HepG2 (cell line): ENCODE measurements at regions not wholly inside any gene's neighbourhood (a gene's known extent, or its start where the extent isn't known, plus 50 kb on each side); places are given as distances from the start of the nearest gene placed in this dataset.

Experiments
- ATAC-seq: fragments of 200-7000 bp; cut with Tn5 transposase; 3 replicates; pipeline ENCODE4 v1.9.1; 2020; ENCODE audit warnings: mild to moderate bottlenecking, moderate library complexity
- BruUV-seq: library from RNA; stranded (reverse); fragments of 400-500 nt; replicated peaks from 2 replicates; lab custom pipeline; 2021; lab: Mats Ljungman, UMichigan
- CTCF ChIA-PET: fragments of 300-600 bp; formaldehyde crosslinking; extraction: SDS; loops from one replicate; lab custom pipeline; 2021; ENCODE audit warnings: low total read pairs, inconsistent platforms, low intra/inter-chr PET ratio; lab: Yijun Ruan, JAX
- POLR2A ChIA-PET: fragments of 350-600 bp; sonication (Branson Sonifier 250); formaldehyde crosslinking; loops from one replicate; lab custom pipeline; 2020; ENCODE audit warnings: antibody characterized with exemption, inconsistent platforms; lab: Yijun Ruan, JAX
- DNase-seq: peaks from one replicate; pipeline ENCODE4 v3.0.0-alpha.2; 2015; ENCODE audit warnings: low spot score
- FAIRE-seq: peaks from 3 replicates; lab custom pipeline; 2011; peaks lifted over from hg19 to GRCh38; lab: Jason Lieb, UNC
- H2AFZ ChIP-seq: one replicate; pipeline ENCODE4 v1.6.1; 2011; ENCODE audit warnings: low read length, inconsistent platforms
- H3K27ac ChIP-seq: fragments of 300-600 bp; 3 replicates; pipeline ENCODE4 v1.8.0; 2011; ENCODE audit warnings: mixed run types, mild to moderate bottlenecking, mixed read lengths, low read length, inconsistent platforms; ENCODE audit not compliant: insufficient read depth; ENCODE audit errors: extremely low read length
- H3K27me3 ChIP-seq, 2 experiments: fragments of 200-600 bp in 1 of 2; 2 replicates in 1 of 2; 3 replicates in 1 of 2; pipeline versions ENCODE4 v1.6.0 to v1.8.0; 2011; ENCODE audit warnings: low read length in 2 of 2, mild to moderate bottlenecking in 2 of 2, moderate library complexity in 2 of 2, inconsistent platforms in 1 of 2; ENCODE audit not compliant: insufficient read depth in 2 of 2, control insufficient read depth in 1 of 2
- H3K36me3 ChIP-seq, 2 experiments: fragments of 200-600 bp in 1 of 2; replicated peaks in 1 of 2; 2 replicates in 1 of 2; 3 replicates in 1 of 2; pipeline versions ENCODE4 v1.5.1 to v1.8.0; 2011; ENCODE audit warnings: low read length in 2 of 2, inconsistent platforms in 1 of 2; ENCODE audit not compliant: insufficient read depth in 2 of 2, control insufficient read depth in 1 of 2
- H3K4me1 ChIP-seq: 2 replicates; pipeline ENCODE4 v1.5.1; 2012; ENCODE audit warnings: low read length, inconsistent platforms; ENCODE audit not compliant: insufficient read depth
- H3K4me2 ChIP-seq: 2 replicates; pipeline ENCODE4 v1.6.0; 2011; ENCODE audit warnings: low read depth, low read length, inconsistent platforms
- H3K4me3 ChIP-seq, 3 experiments: fragments of 200-600 bp in 1 of 3; sonication (generic), shearing (Covaris generic) in 1 of 3; replicated peaks in 1 of 3; 2 replicates each; pipeline ENCODE4 v1.5.1; 2011 to 2016; ENCODE audit warnings: low read length in 3 of 3, inconsistent platforms in 2 of 3, low read depth in 2 of 3, mild to moderate bottlenecking in 2 of 3, control low read depth in 1 of 3, mixed read lengths in 1 of 3; ENCODE audit not compliant: insufficient read depth in 1 of 3
- H3K79me2 ChIP-seq: one replicate; pipeline ENCODE4 v1.6.1; 2011; ENCODE audit warnings: low read length, inconsistent platforms; ENCODE audit not compliant: insufficient read depth
- H3K9ac ChIP-seq: 2 replicates; pipeline ENCODE4 v1.6.0; 2011; ENCODE audit warnings: mild to moderate bottlenecking, low read depth, low read length, inconsistent platforms; ENCODE audit not compliant: insufficient read depth
- H3K9me3 ChIP-seq: 2 replicates; pipeline ENCODE4 v1.5.1; 2012; ENCODE audit warnings: mild to moderate bottlenecking, low read length
- H4K20me1 ChIP-seq: 2 replicates; pipeline ENCODE4 v1.6.0; 2011; ENCODE audit warnings: inconsistent platforms, mild to moderate bottlenecking, low read length, moderate library complexity; ENCODE audit not compliant: insufficient read depth
- ARID2 ChIP-seq: sonication (generic); formaldehyde crosslinking; IDR thresholded peaks from 2 replicates; pipeline ENCODE4 v1.8.1; 2022; ENCODE audit warnings: mild to moderate bottlenecking, missing genetic modification reagents, borderline replicate concordance
- ATF2 ChIP-seq: sonication (generic); formaldehyde crosslinking; IDR thresholded peaks from 2 replicates; pipeline ENCODE4 v1.4.0; 2020; ENCODE audit warnings: missing genetic modification reagents
- ATRX ChIP-seq: sonication (generic); formaldehyde crosslinking; IDR thresholded peaks from 2 replicates; pipeline ENCODE4 v1.4.0; 2020; ENCODE audit warnings: missing genetic modification reagents, borderline replicate concordance
- ETV6 ChIP-seq: sonication (generic); formaldehyde crosslinking; conservative IDR thresholded peaks from 2 replicates; pipeline ENCODE4 v1.4.0; 2020; ENCODE audit warnings: missing genetic modification reagents
- HDAC2 ChIP-seq: sonication (generic); formaldehyde crosslinking; IDR thresholded peaks from 2 replicates; pipeline ENCODE4 v1.4.0; 2020; ENCODE audit warnings: missing genetic modification reagents
- HOXA3 ChIP-seq: sonication (generic); formaldehyde crosslinking; IDR thresholded peaks from 2 replicates; pipeline ENCODE4 v1.5.0; 2020; ENCODE audit warnings: missing genetic modification reagents
- KDM5B ChIP-seq: sonication (generic); formaldehyde crosslinking; IDR thresholded peaks from 2 replicates; pipeline ENCODE4 v1.4.0; 2020; ENCODE audit warnings: missing genetic modification reagents, mild to moderate bottlenecking, borderline replicate concordance
- NCOA2 ChIP-seq: sonication (generic); formaldehyde crosslinking; IDR thresholded peaks from 2 replicates; pipeline ENCODE4 v1.8.0; 2022; ENCODE audit warnings: inconsistent platforms
- NPAS2 ChIP-seq: sonication (generic); formaldehyde crosslinking; IDR thresholded peaks from 2 replicates; pipeline ENCODE4 v1.8.0; 2022; ENCODE audit warnings: mild to moderate bottlenecking, missing genetic modification reagents, borderline replicate concordance
- SOX6 ChIP-seq, 2 experiments: fragments of 450-650 bp in 1 of 2; sonication (generic) in 1 of 2; formaldehyde crosslinking in 1 of 2; IDR thresholded peaks; 2 replicates each; pipeline versions ENCODE4 v1.4.0 to v1.6.1; 2017 to 2020; ENCODE audit warnings: antibody characterized with exemption in 1 of 2, mild to moderate bottlenecking in 1 of 2, missing genetic modification reagents in 1 of 2
- SRF ChIP-seq: IDR thresholded peaks from 2 replicates; pipeline ENCODE4 v1.6.1; 2011; ENCODE audit warnings: mild to moderate bottlenecking, low read depth, low read length, moderate library complexity
- TBX2 ChIP-seq: sonication (generic); formaldehyde crosslinking; IDR thresholded peaks from 2 replicates; pipeline ENCODE4 v1.5.0; 2020; ENCODE audit warnings: missing genetic modification reagents, mild to moderate bottlenecking, borderline replicate concordance
- ZNF282 ChIP-seq: fragments of 450-650 bp; IDR thresholded peaks from 2 replicates; pipeline ENCODE4 v1.6.1; 2018; ENCODE audit not compliant: partially characterized antibody
- ZNF704 ChIP-seq: sonication (generic); formaldehyde crosslinking; IDR thresholded peaks from 2 replicates; pipeline ENCODE4 v1.8.1; 2023; ENCODE audit warnings: mild to moderate bottlenecking, inconsistent platforms, moderate library complexity, missing genetic modification reagents, borderline replicate concordance
- ZNF768 ChIP-seq: sonication (generic); formaldehyde crosslinking; IDR thresholded peaks from 2 replicates; pipeline ENCODE4 v1.4.0; 2020; ENCODE audit warnings: missing genetic modification reagents
- WGBS: methylation state at CpG from one replicate; pipeline ENCODE4 v1.1.6; 2017; ENCODE audit warnings: low lambda C conversion rate; 5-methylcytosine and 5-hydroxymethylcytosine counted together
- in situ Hi-C: cut with HindIII; loops from 2 replicates; pipeline ENCODE4 v1.10.0; 2017; ENCODE audit warnings: low pct_unique_long_range_greater_than_20kb; ENCODE audit not compliant: extremely low pct_ligation_motif_present
- intact Hi-C: fragments of 100-400 bp; cut with micrococcal nuclease; formaldehyde crosslinking; loops from one replicate; pipeline ENCODE4 v1.10.0; 2022; ENCODE audit not compliant: unreplicated experiment
- TF ChIP-seq, protein P1 (sequence below): sonication (generic); formaldehyde crosslinking; IDR thresholded peaks from 2 replicates; pipeline ENCODE4 v1.4.0; 2020; ENCODE audit warnings: missing genetic modification reagents

- Histone ChIP-seq H3K4me1 (no peaks in the 10 kb centered on the region), H3K79me2 (no peaks in the 10 kb centered on the region), H3K27me3 (no peaks in the 10 kb centered on the region), H3K9ac (no peak overlapping the region), H4K20me1 (no peaks in the 10 kb centered on the region), H3K36me3 (no peaks in the 10 kb centered on the region), H3K27ac (no peak overlapping the region), H3K9me3 (no peaks in the 10 kb centered on the region), H3K4me3 (no peak overlapping the region), H2AFZ (no peak overlapping the region), H3K4me2 (no peak overlapping the region)
- ChIA-PET POLR2A (no interaction called here), CTCF (no interaction called here)
- ATAC-seq (no peak), DNase-seq (no peak), FAIRE-seq (no peak)
- in situ Hi-C loops (no loop called here), intact Hi-C loops (no loop called here)
- no peak for TF ChIP-seq TBX2 (CRISPR knock-in tag)
- no peak for TF ChIP-seq NPAS2 (CRISPR knock-in tag)
- TF ChIP-seq ETV6 (CRISPR knock-in tag), result no peak
- no peak for TF ChIP-seq SOX6 (IDR thresholded peaks at IDR 0.05)
- TF ChIP-seq SOX6 (CRISPR knock-in tag; IDR thresholded peaks at IDR 0.05), result no peak
- TF ChIP-seq ZNF282, result no peak
- TF ChIP-seq HOXA3 (CRISPR knock-in tag), result no peak
- no peak for TF ChIP-seq ATRX
- TF ChIP-seq SRF, result no peak
- no peak for TF ChIP-seq NCOA2 (CRISPR knock-in tag)
- no peak for TF ChIP-seq HDAC2 (CRISPR knock-in tag)
- TF ChIP-seq ZNF704 (CRISPR knock-in tag), result no peak
- TF ChIP-seq KDM5B (CRISPR knock-in tag), result no peak
- TF ChIP-seq, protein P1, sequence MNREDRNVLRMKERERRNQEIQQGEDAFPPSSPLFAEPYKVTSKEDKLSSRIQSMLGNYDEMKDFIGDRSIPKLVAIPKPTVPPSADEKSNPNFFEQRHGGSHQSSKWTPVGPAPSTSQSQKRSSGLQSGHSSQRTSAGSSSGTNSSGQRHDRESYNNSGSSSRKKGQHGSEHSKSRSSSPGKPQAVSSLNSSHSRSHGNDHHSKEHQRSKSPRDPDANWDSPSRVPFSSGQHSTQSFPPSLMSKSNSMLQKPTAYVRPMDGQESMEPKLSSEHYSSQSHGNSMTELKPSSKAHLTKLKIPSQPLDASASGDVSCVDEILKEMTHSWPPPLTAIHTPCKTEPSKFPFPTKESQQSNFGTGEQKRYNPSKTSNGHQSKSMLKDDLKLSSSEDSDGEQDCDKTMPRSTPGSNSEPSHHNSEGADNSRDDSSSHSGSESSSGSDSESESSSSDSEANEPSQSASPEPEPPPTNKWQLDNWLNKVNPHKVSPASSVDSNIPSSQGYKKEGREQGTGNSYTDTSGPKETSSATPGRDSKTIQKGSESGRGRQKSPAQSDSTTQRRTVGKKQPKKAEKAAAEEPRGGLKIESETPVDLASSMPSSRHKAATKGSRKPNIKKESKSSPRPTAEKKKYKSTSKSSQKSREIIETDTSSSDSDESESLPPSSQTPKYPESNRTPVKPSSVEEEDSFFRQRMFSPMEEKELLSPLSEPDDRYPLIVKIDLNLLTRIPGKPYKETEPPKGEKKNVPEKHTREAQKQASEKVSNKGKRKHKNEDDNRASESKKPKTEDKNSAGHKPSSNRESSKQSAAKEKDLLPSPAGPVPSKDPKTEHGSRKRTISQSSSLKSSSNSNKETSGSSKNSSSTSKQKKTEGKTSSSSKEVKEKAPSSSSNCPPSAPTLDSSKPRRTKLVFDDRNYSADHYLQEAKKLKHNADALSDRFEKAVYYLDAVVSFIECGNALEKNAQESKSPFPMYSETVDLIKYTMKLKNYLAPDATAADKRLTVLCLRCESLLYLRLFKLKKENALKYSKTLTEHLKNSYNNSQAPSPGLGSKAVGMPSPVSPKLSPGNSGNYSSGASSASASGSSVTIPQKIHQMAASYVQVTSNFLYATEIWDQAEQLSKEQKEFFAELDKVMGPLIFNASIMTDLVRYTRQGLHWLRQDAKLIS (CRISPR knock-in tag), result no peak
- no peak for TF ChIP-seq ATF2
- TF ChIP-seq ARID2, result no peak
- no peak for TF ChIP-seq ZNF768 (CRISPR knock-in tag)
- no TSS peak for BruUV-seq
- WGBS, result 3% methylated on average over 1 of the region's 1 CpG
These were observed 738.0 kb upstream of the PITX2 start for GRCh38 chr4:111360906-111361305.
